Stimulated activated effector memory CD8-positive, alpha-beta T cell treated with anti-CD3 and anti-CD28 coated beads, Interleukin-12 subunit alpha, Interleukin-12 subunit beta, amount 100 ng/mL, for 72 hours (primary cell): ENCODE measurements at regions not wholly inside any gene's neighbourhood (a gene's known extent, or its start where the extent isn't known, plus 50 kb on each side); places are given as distances from the start of the nearest gene placed in this dataset.
A peak's percentile ranks its signal among the peaks of the same experiment; 100 is the strongest.

Experiments
- ATAC-seq: fragments of 150-1000 bp; cut with Tn5 transposase; 2 replicates; pipeline ENCODE4 v1.10.0; 2021
- DNase-seq, 2 donors: peaks; one replicate each; pipeline ENCODE4 v3.0.0; 2021 to 2022; ENCODE audit warnings: low spot score in 2 of 2
- H3K27ac Mint-ChIP-seq: one replicate; pipeline ENCODE4 v1.8.0; 2022; ENCODE audit warnings: mild to moderate bottlenecking, mixed read lengths
- H3K36me3 Mint-ChIP-seq: one replicate; pipeline ENCODE4 v1.8.0; 2022; ENCODE audit warnings: mild to moderate bottlenecking, mixed read lengths
- H3K4me1 Mint-ChIP-seq: one replicate; pipeline ENCODE4 v1.8.0; 2022; ENCODE audit warnings: mixed read lengths
- H3K4me3 Mint-ChIP-seq: one replicate; pipeline ENCODE4 v1.8.0; 2022; ENCODE audit warnings: mild to moderate bottlenecking, mixed read lengths
- H3K9me3 Mint-ChIP-seq: one replicate; pipeline ENCODE4 v1.8.0; 2022; ENCODE audit warnings: mixed read lengths

DNA sequence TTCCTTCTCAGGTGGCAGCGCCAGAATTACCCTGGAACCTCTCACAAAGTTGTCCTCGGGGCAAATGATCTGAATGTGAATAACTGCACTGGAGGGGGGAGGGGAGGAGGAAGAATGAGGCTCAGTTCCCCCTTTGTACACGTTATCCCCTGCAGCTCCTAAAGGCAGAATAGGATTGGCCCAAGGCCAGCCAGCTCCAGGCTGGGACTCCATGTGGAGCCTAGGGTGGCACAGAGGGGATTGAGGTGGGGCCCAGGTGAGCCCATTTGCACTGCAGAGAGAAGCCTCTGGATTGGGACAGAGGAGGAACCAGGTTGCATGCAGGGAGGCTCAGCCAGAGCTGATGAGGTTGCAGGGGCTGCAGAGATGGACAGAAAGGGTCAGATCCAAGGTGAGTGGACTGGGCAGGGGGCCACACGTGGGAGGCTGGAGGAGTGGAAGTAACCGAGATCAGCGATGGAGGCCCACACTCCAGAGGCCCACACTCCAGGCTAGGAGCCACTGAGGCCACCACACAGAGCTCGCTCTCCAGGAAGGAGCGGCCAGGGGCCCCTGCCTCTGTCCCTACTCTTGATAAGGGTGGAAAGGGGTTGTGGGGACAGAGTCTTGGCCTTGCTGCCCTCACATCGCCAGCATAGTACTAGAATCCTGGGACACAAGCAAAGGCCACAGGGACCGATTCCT lies 78.6 kb downstream of the RBFOX3 start:
- ATAC-seq, result no peak
- Mint-ChIP-seq H3K4me3 (no peak overlapping the region), H3K4me1 (no peaks in the 10 kb centered on the region), H3K9me3 (no peaks in the 10 kb centered on the region), H3K36me3 (no peaks in the 10 kb centered on the region), H3K27ac (no peak overlapping the region)
- DNase-seq, result no peak

DNA sequence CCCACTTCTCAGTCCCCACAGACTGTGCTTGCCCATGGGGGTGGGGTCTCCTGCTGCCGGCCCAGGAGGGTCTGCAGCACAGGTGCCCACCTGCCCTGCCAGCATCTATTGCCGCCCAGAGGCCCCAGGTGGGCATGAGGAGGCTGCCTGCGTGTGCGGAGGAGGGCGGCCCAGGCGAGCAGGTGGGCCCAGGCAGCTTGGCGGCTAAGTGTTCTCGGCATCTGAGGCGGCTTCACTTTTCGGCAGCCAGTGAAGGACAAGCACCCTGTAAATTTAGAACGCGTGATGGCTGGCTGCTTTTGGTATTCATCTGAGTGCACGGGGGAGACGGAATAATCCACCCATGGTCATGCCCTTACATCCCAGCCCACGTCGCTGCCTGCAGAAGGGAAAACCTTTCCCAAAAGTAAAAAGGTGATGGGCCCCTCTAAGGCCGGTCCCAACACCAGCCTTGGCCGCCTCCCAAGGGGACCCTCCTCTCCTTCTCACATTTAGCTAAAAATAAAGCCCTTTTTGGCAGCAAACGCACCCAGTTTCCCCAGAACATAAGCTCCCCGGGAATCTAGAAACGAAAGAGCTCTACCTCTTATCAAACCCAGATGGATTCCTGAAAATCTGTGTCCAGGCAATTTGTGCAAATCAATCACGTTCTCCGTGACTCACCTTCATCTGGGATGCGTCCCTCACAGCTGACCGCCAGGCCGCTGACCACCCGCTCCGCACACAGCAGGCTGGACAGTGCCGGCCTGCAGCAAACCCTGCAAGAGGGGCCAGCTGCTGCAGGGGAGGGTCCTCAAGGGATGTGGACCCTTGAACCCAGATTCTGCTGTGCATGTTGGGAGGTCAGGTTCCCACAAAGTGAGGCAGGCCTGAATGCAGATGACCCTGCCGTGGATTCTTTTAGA lies 79.4 kb downstream of the RBFOX3 start:
- Mint-ChIP-seq H3K27ac (no peak overlapping the region), H3K9me3 (no peaks in the 10 kb centered on the region), H3K4me3 (no peak overlapping the region), H3K4me1 (no peaks in the 10 kb centered on the region), H3K36me3 (no peaks in the 10 kb centered on the region)
- DNase-seq (no peak), ATAC-seq (no peak)

DNA sequence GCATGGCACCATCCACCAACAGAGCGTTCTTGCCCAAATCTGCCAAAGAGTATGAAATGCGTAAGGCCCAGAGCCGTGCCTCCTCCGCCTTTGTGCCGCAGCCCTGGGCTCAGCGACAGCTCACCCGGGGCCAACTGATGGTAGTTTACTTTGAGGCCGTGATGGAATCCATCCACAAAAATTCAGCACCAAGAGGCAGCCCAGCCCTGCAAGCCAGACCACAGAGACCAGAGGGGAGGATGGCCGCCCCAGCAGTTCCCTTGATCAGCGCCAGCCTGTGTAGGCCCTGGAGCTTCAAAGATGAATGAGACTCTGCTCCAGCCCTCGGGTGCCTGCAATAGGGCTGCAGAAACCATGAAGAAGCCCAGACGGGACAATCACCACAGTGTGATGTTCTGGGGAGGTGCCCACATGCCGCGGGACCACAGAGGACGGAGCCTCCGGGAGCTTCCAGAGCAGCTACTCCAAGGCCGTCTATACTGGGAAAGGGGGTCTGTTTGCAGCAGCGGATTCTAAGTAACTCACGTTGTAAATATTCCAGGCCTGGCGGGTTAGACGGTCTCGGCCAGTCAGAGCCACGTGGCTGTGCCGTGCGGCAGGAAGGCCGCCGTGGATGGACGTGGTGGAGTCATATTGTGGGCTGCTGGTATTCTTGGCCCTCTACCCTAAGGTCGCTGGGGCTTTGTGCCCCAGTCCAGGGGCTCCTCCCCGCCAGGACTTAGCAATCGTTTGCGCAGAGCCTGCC lies 80.3 kb downstream of the RBFOX3 start:
- DNase-seq (no peak), ATAC-seq (no peak)
- Mint-ChIP-seq H3K36me3 (no peaks in the 10 kb centered on the region), H3K27ac (no peak overlapping the region), H3K9me3 (no peaks in the 10 kb centered on the region), H3K4me3 (no peak overlapping the region), H3K4me1 (no peaks in the 10 kb centered on the region)

DNA sequence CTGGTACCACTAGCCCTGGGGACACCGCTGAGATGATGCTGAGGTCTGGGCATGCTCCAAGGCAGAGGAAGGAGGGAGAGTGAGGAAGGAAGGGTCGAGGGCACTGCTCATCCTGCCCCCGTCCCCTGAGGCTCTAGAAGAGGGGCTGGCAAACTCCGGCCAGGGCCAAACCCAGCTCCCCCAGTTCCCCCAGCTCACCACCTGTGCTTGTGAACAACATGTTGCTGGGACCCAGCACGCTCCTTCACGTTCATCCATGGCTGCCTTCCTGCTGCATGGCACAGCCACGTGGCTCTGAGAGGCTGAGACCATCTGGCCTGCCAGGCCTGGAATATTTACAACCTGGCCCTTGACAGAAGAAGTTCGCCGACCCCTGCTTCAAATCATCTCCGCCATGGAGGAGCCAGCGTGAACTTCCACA lies 81.2 kb downstream of the RBFOX3 start:
- no peak overlapping the region for H3K4me3 Mint-ChIP-seq
- no peak overlapping the region for H3K27ac Mint-ChIP-seq
- ATAC-seq (no peak), DNase-seq (no peak)
- H3K9me3 Mint-ChIP-seq, result no peaks in the 10 kb centered on the region
- H3K36me3 Mint-ChIP-seq, result no peaks in the 10 kb centered on the region
- H3K4me1 Mint-ChIP-seq, result no peaks in the 10 kb centered on the region

DNA sequence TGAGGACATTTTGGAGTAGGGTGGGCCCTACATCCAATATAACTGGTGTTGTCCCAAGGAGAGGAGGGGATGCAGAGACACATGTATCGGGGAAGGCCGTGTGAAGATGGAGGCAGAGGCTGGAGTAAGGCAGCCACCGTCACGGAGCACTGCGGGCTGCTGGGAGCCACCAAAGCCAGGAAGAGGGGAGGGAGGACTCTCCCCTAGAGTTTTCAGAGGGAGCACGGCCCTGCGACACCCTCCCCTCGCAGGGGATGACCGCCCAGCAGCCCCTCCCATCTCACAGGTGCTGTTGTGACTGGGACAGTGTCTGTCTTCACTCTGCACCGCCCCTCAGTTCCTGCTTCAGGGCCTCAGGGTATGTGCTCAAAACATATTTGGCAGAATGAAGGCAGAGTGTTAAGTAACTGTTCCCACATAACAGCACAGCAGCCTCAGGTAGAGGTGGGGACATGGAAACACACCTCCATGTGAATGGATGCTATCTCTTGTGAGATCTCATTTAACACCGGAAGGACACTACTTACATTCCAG lies 82.2 kb downstream of the RBFOX3 start:
- Mint-ChIP-seq H3K9me3 (no peaks in the 10 kb centered on the region), H3K36me3 (no peaks in the 10 kb centered on the region), H3K4me3 (no peak overlapping the region), H3K27ac (no peak overlapping the region), H3K4me1 (no peaks in the 10 kb centered on the region)
- DNase-seq, result no peak
- no peak for ATAC-seq

DNA sequence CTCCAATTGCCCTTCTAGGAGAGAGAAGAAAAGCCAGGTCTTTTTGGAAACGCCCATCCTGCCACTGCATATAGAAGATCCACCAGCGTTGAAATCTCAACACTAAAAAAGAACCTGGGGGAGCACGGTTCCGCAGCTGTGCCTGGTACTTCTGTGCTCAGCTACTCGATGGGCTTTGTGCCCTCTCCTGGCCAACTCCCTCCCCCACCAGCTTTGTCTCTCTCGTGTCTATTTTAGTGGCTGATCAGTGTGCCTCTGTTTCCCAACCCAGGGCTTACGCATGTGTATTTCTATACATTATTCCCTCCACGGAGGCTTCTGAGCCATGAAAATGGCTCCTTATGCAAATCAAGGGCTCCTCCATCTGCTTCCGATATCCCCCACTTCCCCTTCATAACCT lies 83.5 kb downstream of the RBFOX3 start:
- Mint-ChIP-seq H3K4me1 (no peaks in the 10 kb centered on the region), H3K9me3 (no peaks in the 10 kb centered on the region), H3K36me3 (no peaks in the 10 kb centered on the region), H3K27ac (no peak overlapping the region), H3K4me3 (no peak overlapping the region)
- ATAC-seq, result no peak
- DNase-seq, result no peak

DNA sequence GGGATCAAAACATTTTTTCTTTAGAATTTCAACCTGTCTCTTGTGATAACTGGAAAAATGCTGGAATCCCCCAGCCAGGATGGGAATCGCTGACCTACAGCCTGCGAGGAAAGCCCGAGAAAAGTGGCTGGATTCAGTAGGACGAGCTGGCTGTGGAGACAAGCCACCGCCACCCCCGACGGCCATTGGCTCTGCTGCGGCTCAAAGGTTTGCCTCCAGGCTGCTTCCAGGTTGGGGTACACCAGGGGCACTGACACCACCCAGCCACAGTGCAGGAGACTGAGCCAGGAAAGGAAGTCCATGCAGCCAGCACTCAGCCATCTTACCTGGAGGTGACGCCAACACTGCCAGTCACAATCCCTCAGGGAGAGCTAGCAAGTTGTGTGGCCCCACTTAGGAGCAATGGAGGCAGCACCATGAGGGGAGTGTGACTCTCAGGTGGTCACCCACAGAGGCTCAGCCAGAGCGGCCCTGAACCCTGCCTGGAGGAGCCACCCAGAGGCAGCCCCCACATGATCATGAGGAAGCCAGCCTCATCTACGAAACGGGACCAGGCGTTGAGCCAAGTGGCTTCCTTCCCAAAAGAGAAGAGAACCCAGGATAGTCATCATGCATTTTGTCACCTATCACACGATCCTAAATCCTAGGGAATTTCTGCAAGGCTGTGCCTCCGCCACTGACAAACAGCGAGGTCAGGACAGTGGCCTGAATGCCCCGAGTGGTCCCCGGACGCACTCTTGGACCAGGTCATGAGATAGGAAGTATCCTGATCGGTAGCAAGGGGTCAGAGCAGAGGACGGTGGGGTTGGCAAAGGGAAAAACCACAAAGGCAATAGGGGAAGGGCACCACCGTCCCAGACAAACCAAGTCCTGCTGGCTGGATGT lies 84.8 kb downstream of the RBFOX3 start:
- DNase-seq (no peak), ATAC-seq (no peak)
- Mint-ChIP-seq H3K9me3 (no peaks in the 10 kb centered on the region), H3K4me3 (no peak overlapping the region), H3K27ac (no peak overlapping the region), H3K36me3 (no peaks in the 10 kb centered on the region), H3K4me1 (no peaks in the 10 kb centered on the region)

DNA sequence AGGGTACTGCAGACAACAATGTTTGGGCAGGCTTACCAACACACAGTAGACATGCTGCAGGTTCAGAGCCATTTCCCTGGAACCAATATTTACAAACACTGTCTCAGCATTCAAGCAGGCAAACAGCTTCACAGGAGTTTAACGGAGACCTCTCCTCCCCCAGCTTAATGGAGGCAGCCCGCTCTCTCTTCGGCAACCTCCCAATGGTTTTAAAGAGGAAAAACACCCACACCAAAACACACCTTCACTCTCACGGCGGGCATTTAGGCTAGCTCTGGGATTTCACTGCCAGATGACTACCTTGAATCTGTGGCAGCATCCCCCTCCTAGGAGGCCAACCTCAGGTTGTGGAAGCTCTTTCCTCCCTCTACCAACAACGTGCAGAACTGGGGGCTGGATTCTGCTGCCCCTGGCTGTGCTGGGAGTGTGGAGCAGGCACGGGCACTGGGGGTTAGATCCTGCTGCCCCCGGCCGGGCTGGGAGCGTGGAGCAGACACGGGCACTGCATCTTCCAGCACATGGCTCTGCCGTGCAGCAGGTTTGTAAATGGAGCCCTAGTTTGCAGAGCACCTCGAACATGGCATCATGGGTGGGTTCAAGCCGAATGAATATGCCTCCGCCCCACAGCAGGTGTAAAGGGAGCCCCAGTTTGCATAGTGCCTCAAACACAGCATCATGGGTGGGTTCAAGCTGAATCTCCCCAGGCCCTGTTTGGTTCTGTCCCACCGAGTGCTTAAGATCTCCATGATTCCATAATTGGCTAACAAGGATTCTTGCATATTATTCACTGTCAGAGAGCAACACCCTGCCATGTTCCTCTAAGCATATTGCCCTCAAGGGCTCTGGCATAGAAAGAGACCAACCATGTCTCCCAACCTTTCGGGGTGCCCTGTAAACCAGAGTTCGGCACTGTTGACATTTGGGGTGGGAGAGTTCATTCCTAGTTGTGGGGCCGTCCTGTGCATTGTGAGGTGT lies 86.4 kb downstream of the RBFOX3 start:
- H3K4me1 Mint-ChIP-seq, result no peaks in the 10 kb centered on the region
- ATAC-seq (no peak), DNase-seq (no peak)
- no peak overlapping the region for H3K27ac Mint-ChIP-seq
- no peaks in the 10 kb centered on the region for H3K9me3 Mint-ChIP-seq
- H3K36me3 Mint-ChIP-seq, result no peaks in the 10 kb centered on the region
- no peak overlapping the region for H3K4me3 Mint-ChIP-seq

DNA sequence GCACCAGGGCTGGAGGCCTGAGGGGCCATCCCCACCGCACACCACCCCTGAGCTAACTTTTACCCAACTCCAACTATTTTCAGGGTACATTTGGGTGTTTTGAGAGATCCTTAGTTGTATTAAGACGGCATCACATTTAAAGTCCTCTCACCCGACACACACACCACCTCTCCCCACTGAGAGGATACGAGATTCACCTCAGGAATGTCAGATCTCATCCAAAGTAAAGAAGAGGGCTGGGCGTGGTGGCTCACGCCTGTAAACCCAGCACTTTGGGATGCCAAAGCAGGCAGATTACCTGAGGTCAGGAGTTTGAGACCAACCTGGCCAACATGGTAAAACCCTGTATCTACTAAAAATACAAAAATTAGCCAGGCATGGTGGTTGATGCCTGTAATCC lies 88.4 kb downstream of the RBFOX3 start:
- no peak for DNase-seq
- no peaks in the 10 kb centered on the region for H3K9me3 Mint-ChIP-seq
- H3K36me3 Mint-ChIP-seq, result no peaks in the 10 kb centered on the region
- no peak for ATAC-seq
- H3K27ac Mint-ChIP-seq, result no peak overlapping the region
- H3K4me3 Mint-ChIP-seq, result no peak overlapping the region
- H3K4me1 Mint-ChIP-seq, result no peaks in the 10 kb centered on the region

DNA sequence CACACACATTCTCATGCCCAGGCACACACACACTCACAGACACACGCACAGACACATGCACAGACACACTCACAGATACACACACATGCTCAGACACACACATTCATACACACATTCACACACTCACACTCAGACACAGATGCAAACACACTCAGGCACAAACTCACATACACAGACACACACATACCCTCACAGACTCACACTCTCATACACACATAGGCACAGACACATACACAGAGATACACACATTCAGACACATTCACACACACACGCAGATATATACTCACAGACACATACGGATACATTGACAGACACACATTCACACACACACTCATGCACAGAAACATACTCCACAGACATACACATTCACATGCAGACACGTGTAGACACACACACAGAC lies 89.6 kb downstream of the RBFOX3 start:
- Mint-ChIP-seq H3K27ac (no peak overlapping the region), H3K9me3 (no peaks in the 10 kb centered on the region), H3K4me3 (no peak overlapping the region), H3K36me3 (no peaks in the 10 kb centered on the region), H3K4me1 (no peaks in the 10 kb centered on the region)
- no peak for ATAC-seq
- no peak for DNase-seq

DNA sequence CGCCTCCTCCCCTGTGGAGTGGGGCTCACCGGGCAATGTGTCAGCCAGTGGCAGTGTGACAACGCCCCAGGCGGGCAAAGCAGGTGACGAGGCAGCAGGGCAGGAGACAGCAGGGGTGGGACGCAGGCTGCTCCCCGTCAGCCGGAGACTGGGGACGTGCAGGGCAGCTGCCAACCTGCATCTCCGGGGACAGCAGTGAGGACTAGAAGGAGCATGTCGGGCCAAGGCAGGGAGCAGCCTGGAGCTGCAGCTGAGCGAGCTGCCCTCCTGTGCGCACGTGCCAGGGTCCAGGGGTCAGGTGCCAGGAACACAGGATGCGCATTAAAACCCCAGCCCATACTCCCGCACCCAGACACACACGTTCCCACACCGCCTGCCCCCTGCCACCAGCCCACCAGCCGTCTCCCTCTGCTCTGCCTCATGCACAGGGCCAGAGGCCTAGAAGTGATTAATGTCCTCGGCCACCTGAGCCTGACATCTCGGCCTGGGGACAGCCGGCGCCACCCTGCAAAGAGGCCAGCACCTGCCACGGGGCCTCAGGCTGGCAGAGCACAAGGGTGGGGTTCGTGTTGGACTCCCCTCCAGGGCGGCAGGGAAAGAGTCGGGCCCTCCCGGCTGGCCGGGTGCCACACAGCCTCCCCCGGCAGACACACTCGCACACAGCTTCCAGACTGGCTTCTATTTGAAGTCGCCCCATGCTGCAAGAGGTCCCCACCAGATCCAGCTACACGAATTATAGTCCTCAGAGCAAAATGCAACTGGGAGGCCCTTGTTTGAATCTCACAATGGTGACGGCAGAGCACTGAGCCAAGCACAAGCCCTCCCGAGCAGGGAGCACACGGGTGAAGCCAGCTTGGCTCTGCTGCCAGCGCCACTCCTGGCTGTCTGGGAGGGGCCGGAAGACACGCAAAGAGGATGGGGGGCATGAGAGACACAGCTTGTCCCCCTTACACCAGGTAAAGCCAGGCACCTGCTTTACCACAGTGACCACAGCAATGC lies 90.4 kb downstream of the RBFOX3 start:
- no peak overlapping the region for H3K27ac Mint-ChIP-seq
- no peaks in the 10 kb centered on the region for H3K4me1 Mint-ChIP-seq
- peak; percentile 5 for ATAC-seq
- no peak overlapping the region for H3K4me3 Mint-ChIP-seq
- DNase-seq, result no peak
- no peaks in the 10 kb centered on the region for H3K36me3 Mint-ChIP-seq
- no peaks in the 10 kb centered on the region for H3K9me3 Mint-ChIP-seq

DNA sequence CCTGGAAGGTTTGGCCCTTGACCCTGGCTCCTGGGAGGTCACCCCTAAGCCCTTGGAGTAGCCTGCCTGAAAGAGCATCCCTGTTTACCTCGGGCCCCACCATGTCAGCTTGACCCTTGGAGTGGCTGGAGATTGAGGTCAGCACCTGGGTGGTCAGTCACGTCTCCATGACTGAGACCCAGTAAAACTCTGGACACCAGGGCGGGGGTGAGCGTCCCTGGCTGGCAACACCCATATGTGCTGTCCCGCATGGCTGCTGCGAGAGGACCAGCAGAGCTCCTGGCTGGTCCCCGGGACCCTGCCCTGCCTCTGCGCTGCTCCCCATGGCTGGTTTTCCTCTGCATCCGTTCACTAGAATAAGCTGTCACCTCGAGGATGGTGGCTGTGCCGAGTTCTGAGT lies 91.2 kb downstream of the RBFOX3 start:
- DNase-seq, result no peak
- ATAC-seq, result no peak
- Mint-ChIP-seq H3K4me3 (no peak overlapping the region), H3K9me3 (no peaks in the 10 kb centered on the region), H3K4me1 (no peaks in the 10 kb centered on the region), H3K27ac (no peak overlapping the region), H3K36me3 (no peaks in the 10 kb centered on the region)
